ENCODE measurements at regions not wholly inside any gene's neighbourhood (a gene's known extent, or its start where the extent isn't known, plus 50 kb on each side); places are given as distances from the start of the nearest gene placed in this dataset.
"Not testable (repeated sequence)": the region's sequence is repeated elsewhere in the genome, so short reads cannot be mapped to it uniquely, and the experiment has no call there.

- DNase-seq, result not testable (repeated sequence)
Observed at GRCh38 chr4:57300300-57300699, 190.1 kb upstream of the IGFBP7 start.

GRCh38 chr4:57291911-57292310, 181.7 kb upstream of the IGFBP7 start:
- no peak for DNase-seq

- DNase-seq, result no peak
Observed at GRCh38 chr4:57287687-57288604, 177.8 kb upstream of the IGFBP7 start.

- DNase-seq, result no peak
Observed at GRCh38 chr4:57282933-57283310, 172.7 kb upstream of the IGFBP7 start.

DNA sequence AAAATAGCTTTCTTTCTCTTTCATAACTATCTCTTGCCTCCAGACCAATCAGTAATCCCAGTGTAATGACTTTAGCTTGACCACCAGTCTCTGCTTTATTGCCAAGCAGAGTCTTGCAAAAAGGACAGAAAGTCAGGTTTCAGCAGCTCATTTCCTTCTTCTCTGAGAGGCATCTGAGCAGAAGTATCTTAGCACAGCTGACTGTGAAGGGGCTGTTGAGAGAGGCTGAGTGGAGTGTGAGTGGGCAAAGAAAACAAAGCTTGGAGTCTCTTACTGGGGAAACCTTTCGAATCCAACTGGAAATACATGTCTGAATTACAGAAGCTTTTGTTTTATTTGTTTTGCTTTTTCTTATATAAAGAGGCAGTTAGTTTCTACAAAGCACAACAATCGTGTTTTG, 170.3 kb upstream of the IGFBP7 start:
- DNase-seq, result no peak

GRCh38 chr4:57278780-57279179, 168.6 kb upstream of the IGFBP7 start:
- DNase-seq, result no peak

- DNase-seq, result no peak
Observed at GRCh38 chr4:57274082-57274481, 163.9 kb upstream of the IGFBP7 start.

- DNase-seq, result no peak
Observed at GRCh38 chr4:57270346-57270745, 160.2 kb upstream of the IGFBP7 start.

- no peak for DNase-seq
Observed at GRCh38 chr4:57265831-57266582, 155.8 kb upstream of the IGFBP7 start.

GRCh38 chr4:57254754-57255153, 144.6 kb upstream of the IGFBP7 start:
- no peak for DNase-seq

- no peak for DNase-seq
Observed at GRCh38 chr4:57249083-57249482, 138.9 kb upstream of the IGFBP7 start.

DNA sequence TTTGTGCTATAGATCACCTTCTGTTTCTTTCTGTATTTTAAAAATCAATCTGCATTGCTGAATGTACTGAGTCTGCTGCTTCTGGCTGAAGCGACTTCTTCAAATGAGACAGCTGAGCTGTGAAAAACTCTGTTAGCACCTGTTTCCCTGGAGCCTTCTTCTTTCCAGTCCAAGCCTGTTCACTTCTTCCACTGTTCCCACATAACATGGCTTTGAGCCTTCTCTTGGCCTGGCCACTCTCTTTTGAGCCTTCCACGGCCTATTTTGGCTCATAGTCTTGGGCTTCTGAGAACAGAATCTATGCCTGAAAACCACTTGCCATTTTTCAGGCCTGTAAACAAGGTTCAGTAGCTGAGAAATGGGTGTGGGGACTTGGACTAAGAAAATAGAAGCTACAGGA, 132.9 kb upstream of the IGFBP7 start:
- DNase-seq, result no peak

DNA sequence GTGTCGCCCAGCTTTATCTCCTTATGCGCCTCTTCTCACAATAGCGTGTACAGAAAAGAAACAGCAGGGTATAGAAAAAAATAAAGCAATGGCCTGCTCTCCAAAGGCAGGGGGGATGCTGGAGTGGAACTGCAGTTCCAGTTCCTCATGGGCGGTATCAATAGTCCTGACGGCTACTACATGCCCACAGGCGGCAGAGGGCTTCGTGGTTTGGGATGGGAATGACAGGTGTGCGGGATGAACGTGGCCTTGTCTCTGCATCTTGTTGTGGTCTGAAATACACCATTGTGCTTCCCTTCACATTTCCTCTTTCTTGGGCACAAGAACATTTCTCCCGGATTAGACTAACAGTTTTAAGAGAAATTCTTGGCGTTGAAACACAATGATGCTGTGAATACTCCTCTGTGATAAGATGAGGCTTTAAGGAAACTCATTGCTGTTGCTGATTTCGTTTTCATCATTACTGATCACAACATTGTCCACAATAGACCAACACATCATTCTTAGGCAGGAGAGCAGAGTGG, 124.1 kb upstream of the IGFBP7 start:
- DNase-seq, result no peak

DNA sequence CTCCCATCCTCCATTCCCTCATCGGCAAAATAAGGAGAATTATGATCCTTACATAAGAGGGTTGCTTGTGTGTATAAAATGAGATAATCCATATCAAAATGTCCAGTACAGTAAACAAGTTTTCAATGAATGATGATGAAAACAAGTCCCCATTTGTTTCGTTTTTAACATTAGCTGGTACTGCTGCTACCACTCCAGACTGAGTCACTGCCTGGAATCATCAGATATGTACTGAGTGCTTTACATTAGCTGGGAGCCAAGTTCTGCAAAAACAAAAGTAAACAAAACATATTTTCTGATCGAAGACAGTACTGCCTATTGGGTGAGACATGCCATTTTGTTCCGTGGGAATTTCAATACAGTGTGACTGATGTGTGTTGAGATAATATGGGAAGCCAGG, 123.2 kb upstream of the IGFBP7 start:
- DNase-seq, result no peak

GRCh38 chr4:57231781-57232180, 121.6 kb upstream of the IGFBP7 start:
- DNase-seq, result no peak

DNA sequence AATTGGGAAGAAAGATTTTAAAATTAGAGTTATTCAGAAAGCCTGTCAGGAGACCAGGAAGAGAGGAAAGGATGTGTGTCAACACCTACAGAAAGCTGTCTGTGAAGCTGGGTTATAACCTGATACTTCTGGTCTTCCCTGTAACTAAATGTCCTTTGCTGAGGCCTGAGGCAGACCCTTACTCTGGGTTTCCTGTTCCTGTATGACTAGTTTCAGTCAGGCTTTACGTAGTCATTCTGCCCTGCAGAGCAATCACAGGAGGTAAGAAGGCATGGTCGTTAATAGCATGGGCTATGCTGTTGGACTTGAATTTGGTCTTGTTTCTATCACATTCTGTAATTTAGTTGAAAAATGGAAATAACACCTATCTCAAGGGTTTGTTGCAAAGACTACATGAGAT, 110.5 kb upstream of the IGFBP7 start:
- no peak for DNase-seq

- no peak for DNase-seq
Observed at GRCh38 chr4:57220172-57220571, 110.0 kb upstream of the IGFBP7 start.

- DNase-seq, result no peak
Observed at GRCh38 chr4:57219431-57219830, 109.2 kb upstream of the IGFBP7 start.

GRCh38 chr4:57214654-57215411, 104.6 kb upstream of the IGFBP7 start:
- DNase-seq, result no peak

- DNase-seq, result no peak
Observed at GRCh38 chr4:57211131-57211530, 100.9 kb upstream of the IGFBP7 start.

- DNase-seq, result no peak
Observed at GRCh38 chr4:57206172-57206571, 96.0 kb upstream of the IGFBP7 start.

- no peak for DNase-seq
Observed at GRCh38 chr4:57205580-57205979, 95.4 kb upstream of the IGFBP7 start.

DNA sequence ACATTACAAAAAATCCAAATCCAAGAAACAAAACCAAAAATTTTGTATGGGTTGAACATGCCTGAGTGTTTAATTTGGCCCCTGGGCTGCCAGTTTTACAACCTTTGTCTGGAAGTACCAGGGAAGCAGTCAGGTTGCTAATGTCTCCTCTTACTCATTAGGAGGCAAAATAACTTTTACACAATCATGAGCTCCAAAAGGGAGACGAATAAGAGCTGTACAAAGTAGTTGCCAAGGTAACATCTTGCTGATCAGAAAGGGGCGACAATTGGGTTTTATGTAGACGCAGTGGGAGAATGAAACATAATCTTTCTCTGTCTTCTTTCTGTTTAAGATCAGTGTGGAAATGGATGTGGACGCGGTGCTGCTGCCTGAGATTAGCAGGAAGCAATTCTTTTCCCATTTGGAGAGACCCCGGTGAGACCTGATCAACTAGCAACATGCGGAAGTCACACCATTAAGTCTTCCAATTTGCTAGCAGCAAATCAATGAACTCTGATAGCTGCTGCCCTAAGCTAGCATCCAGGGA, 90.7 kb upstream of the IGFBP7 start:
- no peak for DNase-seq

All from hematopoietic multipotent progenitor cell treated with erythropoietin and hydrocortisone succinate and interleukin-3 and kit ligand, for 6 days (in vitro differentiated cells).